ENCODE measurements at regions not wholly inside any gene's neighbourhood (a gene's known extent, or its start where the extent isn't known, plus 50 kb on each side); places are given as distances from the start of the nearest gene placed in this dataset.

DNA sequence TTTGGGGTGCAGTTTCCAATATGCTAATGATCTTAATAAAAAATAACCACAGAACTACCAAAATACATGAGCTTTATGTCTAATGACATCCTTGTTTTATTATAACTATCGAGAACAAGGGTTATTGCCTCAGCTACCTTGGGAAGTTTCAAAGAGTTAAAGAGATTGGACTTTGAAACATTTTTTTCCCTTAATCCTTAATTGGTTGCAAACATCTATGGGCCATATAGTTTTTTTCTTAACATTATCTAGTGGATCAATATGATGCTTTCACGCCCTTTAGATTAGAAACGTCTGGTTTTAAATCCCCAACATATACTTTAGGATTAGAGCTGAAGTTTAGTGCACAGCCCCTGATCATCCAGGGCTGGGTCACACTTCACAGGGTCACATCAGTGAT is 219.2 kb upstream of the SGO1 start:
- no peaks in the 10 kb centered on the region for H3K36me3 Mint-ChIP-seq (ENCODE audit: unreplicated experiment)
- DNase-seq: no peak
- TF ChIP-seq, protein P1, sequence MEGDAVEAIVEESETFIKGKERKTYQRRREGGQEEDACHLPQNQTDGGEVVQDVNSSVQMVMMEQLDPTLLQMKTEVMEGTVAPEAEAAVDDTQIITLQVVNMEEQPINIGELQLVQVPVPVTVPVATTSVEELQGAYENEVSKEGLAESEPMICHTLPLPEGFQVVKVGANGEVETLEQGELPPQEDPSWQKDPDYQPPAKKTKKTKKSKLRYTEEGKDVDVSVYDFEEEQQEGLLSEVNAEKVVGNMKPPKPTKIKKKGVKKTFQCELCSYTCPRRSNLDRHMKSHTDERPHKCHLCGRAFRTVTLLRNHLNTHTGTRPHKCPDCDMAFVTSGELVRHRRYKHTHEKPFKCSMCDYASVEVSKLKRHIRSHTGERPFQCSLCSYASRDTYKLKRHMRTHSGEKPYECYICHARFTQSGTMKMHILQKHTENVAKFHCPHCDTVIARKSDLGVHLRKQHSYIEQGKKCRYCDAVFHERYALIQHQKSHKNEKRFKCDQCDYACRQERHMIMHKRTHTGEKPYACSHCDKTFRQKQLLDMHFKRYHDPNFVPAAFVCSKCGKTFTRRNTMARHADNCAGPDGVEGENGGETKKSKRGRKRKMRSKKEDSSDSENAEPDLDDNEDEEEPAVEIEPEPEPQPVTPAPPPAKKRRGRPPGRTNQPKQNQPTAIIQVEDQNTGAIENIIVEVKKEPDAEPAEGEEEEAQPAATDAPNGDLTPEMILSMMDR (IDR thresholded peaks at IDR 0.05; ENCODE audit: partially characterized antibody, unreplicated experiment): no peak
- H3K27ac Mint-ChIP-seq (ENCODE audit: unreplicated experiment): no peak overlapping the region
- H3K4me1 Mint-ChIP-seq (ENCODE audit: low read depth, unreplicated experiment): peaks cover 15% of the 10 kb centered on the region
- H3K9me3 Mint-ChIP-seq (ENCODE audit: unreplicated experiment): no peaks in the 10 kb centered on the region
- no peak overlapping the region for H3K4me3 Mint-ChIP-seq (ENCODE audit: unreplicated experiment)
- no peaks in the 10 kb centered on the region for H3K27me3 Mint-ChIP-seq (ENCODE audit: unreplicated experiment)

DNA sequence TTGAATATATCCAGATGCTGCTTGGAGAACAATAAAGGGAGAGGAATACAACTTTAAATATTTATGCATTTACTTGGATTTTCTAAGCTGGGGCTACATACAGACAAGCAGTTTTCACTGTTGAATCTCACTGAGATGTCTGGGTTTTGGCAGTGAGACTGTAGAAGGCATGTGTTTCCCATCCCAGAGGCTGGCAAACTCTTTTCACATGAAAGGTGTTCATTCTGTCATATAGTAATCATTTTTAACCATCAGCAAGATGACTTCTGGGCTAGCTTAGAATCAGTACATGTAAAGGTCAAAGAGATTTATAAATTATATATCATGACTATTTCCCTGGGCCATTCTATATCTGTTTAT is 218.7 kb upstream of the SGO1 start:
- no peaks in the 10 kb centered on the region for H3K9me3 Mint-ChIP-seq (ENCODE audit: unreplicated experiment)

DNA sequence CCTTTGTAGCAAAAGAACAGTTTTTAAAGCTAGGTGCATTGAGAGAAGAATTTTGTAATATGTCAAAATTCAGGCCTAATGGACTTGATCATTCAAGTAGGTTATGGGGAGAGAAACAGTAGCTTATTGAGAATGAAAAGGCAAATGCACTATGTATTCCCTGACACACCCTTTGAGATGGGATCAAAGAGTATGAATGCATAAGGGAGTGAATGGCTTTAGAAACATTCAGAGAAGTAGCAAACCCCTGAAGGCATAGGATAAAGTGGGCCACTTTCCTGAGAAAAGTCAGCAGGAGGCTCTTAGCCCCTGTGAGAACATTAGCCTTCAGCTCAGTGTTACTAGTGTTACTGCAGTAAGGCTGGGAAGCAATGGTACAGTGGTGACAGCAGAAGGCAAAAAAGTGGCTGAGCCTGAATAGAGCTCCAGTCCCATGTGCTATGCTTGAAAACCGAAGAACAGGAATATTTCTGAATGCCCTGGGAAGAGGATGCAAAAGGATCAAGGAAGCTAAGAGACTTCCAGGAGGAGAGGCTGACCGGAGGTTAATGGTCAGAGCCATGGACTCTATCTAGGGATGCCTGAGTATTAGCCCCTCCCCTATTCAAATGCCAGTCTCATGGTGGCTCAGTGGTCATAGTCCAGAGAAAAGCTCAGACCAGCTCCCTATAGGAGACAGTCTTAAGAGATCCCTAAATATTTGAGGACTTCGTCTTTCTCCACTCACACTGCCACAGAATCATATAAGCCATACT is 218.2 kb upstream of the SGO1 start:
- Mint-ChIP-seq H3K27me3 (ENCODE audit: unreplicated experiment) (no peaks in the 10 kb centered on the region), H3K4me1 (ENCODE audit: low read depth, unreplicated experiment) (peaks cover 14% of the 10 kb centered on the region), H3K4me3 (ENCODE audit: unreplicated experiment) (no peak overlapping the region), H3K9me3 (ENCODE audit: unreplicated experiment) (no peaks in the 10 kb centered on the region), H3K27ac (ENCODE audit: unreplicated experiment) (no peak overlapping the region), H3K36me3 (ENCODE audit: unreplicated experiment) (no peaks in the 10 kb centered on the region)
- DNase-seq: no peak
- TF ChIP-seq, protein P1 (IDR thresholded peaks at IDR 0.05; ENCODE audit: partially characterized antibody, unreplicated experiment): no peak

More for the DNA sequence above, 218.7 kb upstream of the SGO1 start:
- H3K4me1 Mint-ChIP-seq (ENCODE audit: low read depth, unreplicated experiment): peaks cover 14% of the 10 kb centered on the region
- no peaks in the 10 kb centered on the region for H3K36me3 Mint-ChIP-seq (ENCODE audit: unreplicated experiment)
- no peak overlapping the region for H3K4me3 Mint-ChIP-seq (ENCODE audit: unreplicated experiment)
- H3K27me3 Mint-ChIP-seq (ENCODE audit: unreplicated experiment): no peaks in the 10 kb centered on the region
- TF ChIP-seq, protein P1 (IDR thresholded peaks at IDR 0.05; ENCODE audit: partially characterized antibody, unreplicated experiment): no peak
- DNase-seq: no peak
- H3K27ac Mint-ChIP-seq (ENCODE audit: unreplicated experiment): no peak overlapping the region

DNA sequence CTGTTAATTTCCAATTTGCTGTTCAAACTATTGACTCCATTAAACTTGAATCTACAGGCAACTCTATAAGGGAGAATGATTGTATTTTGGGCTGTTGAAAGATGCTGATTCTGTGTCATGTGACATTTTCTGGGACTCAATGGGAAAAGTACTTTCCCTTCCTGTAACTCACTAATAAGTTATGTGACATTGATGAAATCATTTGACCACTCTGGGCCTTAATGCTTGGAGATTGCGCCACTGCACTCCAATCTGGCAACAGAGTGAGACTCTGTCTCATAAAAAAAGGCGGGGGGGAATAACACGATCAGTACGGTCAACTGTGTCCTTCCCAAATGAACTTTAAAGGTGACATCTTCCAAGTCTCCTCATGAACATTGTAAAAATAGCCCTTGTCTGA is 215.2 kb upstream of the SGO1 start:
- Mint-ChIP-seq H3K36me3 (ENCODE audit: unreplicated experiment) (no peaks in the 10 kb centered on the region), H3K4me1 (ENCODE audit: low read depth, unreplicated experiment) (peaks cover 15% of the 10 kb centered on the region), H3K9me3 (ENCODE audit: unreplicated experiment) (no peaks in the 10 kb centered on the region), H3K4me3 (ENCODE audit: unreplicated experiment) (no peak overlapping the region), H3K27ac (ENCODE audit: unreplicated experiment) (no peak overlapping the region), H3K27me3 (ENCODE audit: unreplicated experiment) (no peaks in the 10 kb centered on the region)
- DNase-seq: no peak
- TF ChIP-seq, protein P1 (IDR thresholded peaks at IDR 0.05; ENCODE audit: partially characterized antibody, unreplicated experiment): no peak

DNA sequence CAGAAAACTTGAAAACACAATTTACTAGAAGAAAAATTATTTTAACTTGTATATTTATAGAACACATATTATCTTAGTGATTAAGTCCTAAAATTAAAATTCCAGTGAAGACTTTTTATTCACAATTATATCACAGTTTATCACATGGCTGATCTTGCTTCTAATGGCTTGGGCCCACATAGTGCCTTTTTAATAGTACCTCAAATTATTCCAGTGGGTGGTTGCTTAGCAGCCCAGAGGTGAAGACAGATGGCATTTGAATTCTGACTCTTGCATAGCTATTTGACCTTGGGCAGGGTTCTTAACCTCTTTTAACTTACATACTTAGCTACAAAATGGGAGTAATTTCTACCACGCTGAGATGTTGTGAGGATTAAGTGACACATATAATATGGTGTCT is 214.7 kb upstream of the SGO1 start:
- DNase-seq: no peak
- no peaks in the 10 kb centered on the region for H3K36me3 Mint-ChIP-seq (ENCODE audit: unreplicated experiment)
- H3K4me3 Mint-ChIP-seq (ENCODE audit: unreplicated experiment): no peak overlapping the region

More for the DNA sequence above, 214.7 kb upstream of the SGO1 start:
- TF ChIP-seq, protein P1 (IDR thresholded peaks at IDR 0.05; ENCODE audit: partially characterized antibody, unreplicated experiment): no peak
- H3K4me1 Mint-ChIP-seq (ENCODE audit: low read depth, unreplicated experiment): peaks cover 11% of the 10 kb centered on the region
- no peaks in the 10 kb centered on the region for H3K9me3 Mint-ChIP-seq (ENCODE audit: unreplicated experiment)
- no peaks in the 10 kb centered on the region for H3K27me3 Mint-ChIP-seq (ENCODE audit: unreplicated experiment)
- H3K27ac Mint-ChIP-seq (ENCODE audit: unreplicated experiment): no peak overlapping the region

Data from glutamatergic neuron (in vitro differentiated cells).